ENCODE measurements at regions not wholly inside any gene's neighbourhood (a gene's known extent, or its start where the extent isn't known, plus 50 kb on each side); places are given as distances from the start of the nearest gene placed in this dataset.

- H3F3A ChIP-seq (ENCODE audit: insufficient read depth, low read length, poor library complexity, severe bottlenecking), result no peaks in the 10 kb centered on the region
- no peak overlapping the region for H3K9ac ChIP-seq (ENCODE audit: low read length)
- no peaks in the 10 kb centered on the region for H3K36me3 ChIP-seq (ENCODE audit: insufficient read depth, low read length)
- no peak overlapping the region for H2AFZ ChIP-seq (ENCODE audit: low read depth, low read length)
- no peak overlapping the region for H3K4me3 ChIP-seq (ENCODE audit: low read length)
- no peaks in the 10 kb centered on the region for H3K27me3 ChIP-seq (ENCODE audit: insufficient read depth, low read depth, low read length)
- no peaks in the 10 kb centered on the region for H4K20me1 ChIP-seq (ENCODE audit: insufficient read depth)
- H3K27ac ChIP-seq (ENCODE audit: low read length), result no peak overlapping the region
- H3K9me3 ChIP-seq (ENCODE audit: low read length), result no peaks in the 10 kb centered on the region
- no peak overlapping the region for H3K4me2 ChIP-seq (ENCODE audit: low read length)
- no peaks in the 10 kb centered on the region for H3K9me2 ChIP-seq (ENCODE audit: insufficient read depth, low read length)
- TF ChIP-seq EP300 (conservative IDR thresholded peaks at IDR 0.05; ENCODE audit: poor library complexity, severe bottlenecking) (no peak), MXI1 (conservative IDR thresholded peaks at IDR 0.05; ENCODE audit: poor library complexity, severe bottlenecking) (no peak), TAF1 (IDR thresholded peaks at IDR 0.05; ENCODE audit: low read depth) (no peak), RAD21 (conservative IDR thresholded peaks at IDR 0.05) (no peak), POLR2AphosphoS5 (IDR thresholded peaks at IDR 0.05) (no peak), EZH2 (IDR thresholded peaks at IDR 0.05; ENCODE audit: borderline replicate concordance, insufficient read depth, low read length, poor library complexity, severe bottlenecking) (no peak), SMC3 (conservative IDR thresholded peaks at IDR 0.05; ENCODE audit: poor library complexity) (no peak)
- TF ChIP-seq, protein P1, sequence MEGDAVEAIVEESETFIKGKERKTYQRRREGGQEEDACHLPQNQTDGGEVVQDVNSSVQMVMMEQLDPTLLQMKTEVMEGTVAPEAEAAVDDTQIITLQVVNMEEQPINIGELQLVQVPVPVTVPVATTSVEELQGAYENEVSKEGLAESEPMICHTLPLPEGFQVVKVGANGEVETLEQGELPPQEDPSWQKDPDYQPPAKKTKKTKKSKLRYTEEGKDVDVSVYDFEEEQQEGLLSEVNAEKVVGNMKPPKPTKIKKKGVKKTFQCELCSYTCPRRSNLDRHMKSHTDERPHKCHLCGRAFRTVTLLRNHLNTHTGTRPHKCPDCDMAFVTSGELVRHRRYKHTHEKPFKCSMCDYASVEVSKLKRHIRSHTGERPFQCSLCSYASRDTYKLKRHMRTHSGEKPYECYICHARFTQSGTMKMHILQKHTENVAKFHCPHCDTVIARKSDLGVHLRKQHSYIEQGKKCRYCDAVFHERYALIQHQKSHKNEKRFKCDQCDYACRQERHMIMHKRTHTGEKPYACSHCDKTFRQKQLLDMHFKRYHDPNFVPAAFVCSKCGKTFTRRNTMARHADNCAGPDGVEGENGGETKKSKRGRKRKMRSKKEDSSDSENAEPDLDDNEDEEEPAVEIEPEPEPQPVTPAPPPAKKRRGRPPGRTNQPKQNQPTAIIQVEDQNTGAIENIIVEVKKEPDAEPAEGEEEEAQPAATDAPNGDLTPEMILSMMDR (IDR thresholded peaks at IDR 0.05; ENCODE audit: poor library complexity, severe bottlenecking), result no peak
- TF ChIP-seq, protein P2, sequence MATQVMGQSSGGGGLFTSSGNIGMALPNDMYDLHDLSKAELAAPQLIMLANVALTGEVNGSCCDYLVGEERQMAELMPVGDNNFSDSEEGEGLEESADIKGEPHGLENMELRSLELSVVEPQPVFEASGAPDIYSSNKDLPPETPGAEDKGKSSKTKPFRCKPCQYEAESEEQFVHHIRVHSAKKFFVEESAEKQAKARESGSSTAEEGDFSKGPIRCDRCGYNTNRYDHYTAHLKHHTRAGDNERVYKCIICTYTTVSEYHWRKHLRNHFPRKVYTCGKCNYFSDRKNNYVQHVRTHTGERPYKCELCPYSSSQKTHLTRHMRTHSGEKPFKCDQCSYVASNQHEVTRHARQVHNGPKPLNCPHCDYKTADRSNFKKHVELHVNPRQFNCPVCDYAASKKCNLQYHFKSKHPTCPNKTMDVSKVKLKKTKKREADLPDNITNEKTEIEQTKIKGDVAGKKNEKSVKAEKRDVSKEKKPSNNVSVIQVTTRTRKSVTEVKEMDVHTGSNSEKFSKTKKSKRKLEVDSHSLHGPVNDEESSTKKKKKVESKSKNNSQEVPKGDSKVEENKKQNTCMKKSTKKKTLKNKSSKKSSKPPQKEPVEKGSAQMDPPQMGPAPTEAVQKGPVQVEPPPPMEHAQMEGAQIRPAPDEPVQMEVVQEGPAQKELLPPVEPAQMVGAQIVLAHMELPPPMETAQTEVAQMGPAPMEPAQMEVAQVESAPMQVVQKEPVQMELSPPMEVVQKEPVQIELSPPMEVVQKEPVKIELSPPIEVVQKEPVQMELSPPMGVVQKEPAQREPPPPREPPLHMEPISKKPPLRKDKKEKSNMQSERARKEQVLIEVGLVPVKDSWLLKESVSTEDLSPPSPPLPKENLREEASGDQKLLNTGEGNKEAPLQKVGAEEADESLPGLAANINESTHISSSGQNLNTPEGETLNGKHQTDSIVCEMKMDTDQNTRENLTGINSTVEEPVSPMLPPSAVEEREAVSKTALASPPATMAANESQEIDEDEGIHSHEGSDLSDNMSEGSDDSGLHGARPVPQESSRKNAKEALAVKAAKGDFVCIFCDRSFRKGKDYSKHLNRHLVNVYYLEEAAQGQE (IDR thresholded peaks at IDR 0.05; ENCODE audit: borderline replicate concordance), result no peak
- H3K79me2 ChIP-seq (replicated peaks; ENCODE audit: insufficient read depth, low read length), result no peaks in the 10 kb centered on the region
These were observed 129.5 kb upstream of the FSTL4 start for GRCh38 chr5:133741818-133742355.

DNA sequence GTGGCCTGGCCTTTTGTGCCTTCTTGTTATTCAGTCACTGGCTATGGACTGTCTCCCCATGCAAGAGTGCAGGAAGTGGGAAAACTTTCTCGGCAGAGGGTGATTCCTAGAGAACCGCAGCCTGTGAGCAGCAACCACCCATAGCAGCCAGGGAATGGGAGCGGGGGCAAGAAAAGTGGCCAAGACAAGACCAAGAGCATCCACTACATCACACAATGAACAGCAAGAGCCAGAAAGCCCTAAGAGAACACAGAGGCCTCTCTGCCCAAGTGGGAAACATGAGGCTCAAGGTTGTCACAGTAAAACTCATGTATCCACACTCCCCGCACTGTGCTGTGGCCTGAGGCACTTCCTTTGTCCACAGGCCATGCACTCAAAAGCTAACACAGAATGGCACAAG is 129.1 kb upstream of the FSTL4 start:
- H4K20me1 ChIP-seq (ENCODE audit: insufficient read depth), result no peaks in the 10 kb centered on the region
- no peak overlapping the region for H2AFZ ChIP-seq (ENCODE audit: low read depth, low read length)
- no peaks in the 10 kb centered on the region for H3K9me3 ChIP-seq (ENCODE audit: low read length)
- no peak overlapping the region for H3K4me2 ChIP-seq (ENCODE audit: low read length)
- no peaks in the 10 kb centered on the region for H3K36me3 ChIP-seq (ENCODE audit: insufficient read depth, low read length)
- no peak for TF ChIP-seq SMC3 (conservative IDR thresholded peaks at IDR 0.05; ENCODE audit: poor library complexity)
- no peak for TF ChIP-seq POLR2AphosphoS5 (IDR thresholded peaks at IDR 0.05)
- TF ChIP-seq, protein P1 (IDR thresholded peaks at IDR 0.05; ENCODE audit: poor library complexity, severe bottlenecking), result no peak
- no peak for TF ChIP-seq RAD21 (conservative IDR thresholded peaks at IDR 0.05)
- no peak for TF ChIP-seq TAF1 (IDR thresholded peaks at IDR 0.05; ENCODE audit: low read depth)
- no peak for TF ChIP-seq EP300 (conservative IDR thresholded peaks at IDR 0.05; ENCODE audit: poor library complexity, severe bottlenecking)
- no peak for TF ChIP-seq MXI1 (conservative IDR thresholded peaks at IDR 0.05; ENCODE audit: poor library complexity, severe bottlenecking)
- TF ChIP-seq, protein P2 (IDR thresholded peaks at IDR 0.05; ENCODE audit: borderline replicate concordance), result no peak
- no peak for TF ChIP-seq EZH2 (IDR thresholded peaks at IDR 0.05; ENCODE audit: borderline replicate concordance, insufficient read depth, low read length, poor library complexity, severe bottlenecking)
- no peak overlapping the region for H3K27ac ChIP-seq (ENCODE audit: low read length)
- H3K27me3 ChIP-seq (ENCODE audit: insufficient read depth, low read depth, low read length), result no peaks in the 10 kb centered on the region
- no peaks in the 10 kb centered on the region for H3F3A ChIP-seq (ENCODE audit: insufficient read depth, low read length, poor library complexity, severe bottlenecking)
- H3K4me3 ChIP-seq (ENCODE audit: low read length), result no peak overlapping the region
- H3K9me2 ChIP-seq (ENCODE audit: insufficient read depth, low read length), result no peaks in the 10 kb centered on the region
- no peaks in the 10 kb centered on the region for H3K79me2 ChIP-seq (replicated peaks; ENCODE audit: insufficient read depth, low read length)
- no peak overlapping the region for H3K9ac ChIP-seq (ENCODE audit: low read length)

Measured in neural cell (in vitro differentiated cells).